Activated CD4-positive, alpha-beta T cell treated with anti-CD3 and anti-CD28 coated beads, Interleukin-2, amount 50 U/mL, for 16 hours (primary cell): ENCODE measurements at regions not wholly inside any gene's neighbourhood (a gene's known extent, or its start where the extent isn't known, plus 50 kb on each side); places are given as distances from the start of the nearest gene placed in this dataset.
"Not testable (repeated sequence)": the region's sequence is repeated elsewhere in the genome, so short reads cannot be mapped to it uniquely, and the experiment has no call there.

Experiments used
- DNase-seq: peaks from one replicate; pipeline ENCODE4 v3.0.0-alpha.2; 2020

- no peak for DNase-seq
Measured at GRCh38 chr10:53052521-53053164, 280.1 kb upstream of the MBL2 start.

- DNase-seq: no peak
Measured at GRCh38 chr10:53045315-53045714, 272.7 kb upstream of the MBL2 start.

GRCh38 chr10:53035823-53036222 lies 263.2 kb upstream of the MBL2 start:
- not testable (repeated sequence) for DNase-seq

- DNase-seq: no peak
Measured at GRCh38 chr10:53033396-53033795, 260.8 kb upstream of the MBL2 start.

- not testable (repeated sequence) for DNase-seq
Measured at GRCh38 chr10:53029872-53030849, 257.6 kb upstream of the MBL2 start.

- DNase-seq: no peak
Measured at GRCh38 chr10:53029449-53029848, 256.9 kb upstream of the MBL2 start.

GRCh38 chr10:53025765-53026164 lies 253.2 kb upstream of the MBL2 start:
- not testable (repeated sequence) for DNase-seq

GRCh38 chr10:53025172-53025711 lies 252.7 kb upstream of the MBL2 start:
- DNase-seq: no peak

GRCh38 chr10:53023411-53023810 lies 250.8 kb upstream of the MBL2 start:
- no peak for DNase-seq

GRCh38 chr10:53022611-53023088 lies 250.1 kb upstream of the MBL2 start:
- no peak for DNase-seq

GRCh38 chr10:53013201-53013810 lies 240.7 kb upstream of the MBL2 start:
- no peak for DNase-seq

- DNase-seq: no peak
Measured at GRCh38 chr10:53009961-53010907, 237.7 kb upstream of the MBL2 start.

GRCh38 chr10:53007527-53007842 lies 234.9 kb upstream of the MBL2 start:
- no peak for DNase-seq

GRCh38 chr10:53006663-53007526 lies 234.3 kb upstream of the MBL2 start:
- no peak for DNase-seq

- no peak for DNase-seq
Measured at GRCh38 chr10:53005612-53006345, 233.2 kb upstream of the MBL2 start.

- no peak for DNase-seq
Measured at GRCh38 chr10:53003094-53003493, 230.5 kb upstream of the MBL2 start.

- no peak for DNase-seq
Measured at GRCh38 chr10:52999681-53000080, 227.1 kb upstream of the MBL2 start.

- no peak for DNase-seq
Measured at GRCh38 chr10:52999258-52999657, 226.7 kb upstream of the MBL2 start.

- no peak for DNase-seq
Measured at GRCh38 chr10:52997007-52997406, 224.4 kb upstream of the MBL2 start.

- DNase-seq: no peak
Measured at GRCh38 chr10:52994370-52994769, 221.8 kb upstream of the MBL2 start.
